ENCODE measurements at regions not wholly inside any gene's neighbourhood (a gene's known extent, or its start where the extent isn't known, plus 50 kb on each side); places are given as distances from the start of the nearest gene placed in this dataset.

DNA sequence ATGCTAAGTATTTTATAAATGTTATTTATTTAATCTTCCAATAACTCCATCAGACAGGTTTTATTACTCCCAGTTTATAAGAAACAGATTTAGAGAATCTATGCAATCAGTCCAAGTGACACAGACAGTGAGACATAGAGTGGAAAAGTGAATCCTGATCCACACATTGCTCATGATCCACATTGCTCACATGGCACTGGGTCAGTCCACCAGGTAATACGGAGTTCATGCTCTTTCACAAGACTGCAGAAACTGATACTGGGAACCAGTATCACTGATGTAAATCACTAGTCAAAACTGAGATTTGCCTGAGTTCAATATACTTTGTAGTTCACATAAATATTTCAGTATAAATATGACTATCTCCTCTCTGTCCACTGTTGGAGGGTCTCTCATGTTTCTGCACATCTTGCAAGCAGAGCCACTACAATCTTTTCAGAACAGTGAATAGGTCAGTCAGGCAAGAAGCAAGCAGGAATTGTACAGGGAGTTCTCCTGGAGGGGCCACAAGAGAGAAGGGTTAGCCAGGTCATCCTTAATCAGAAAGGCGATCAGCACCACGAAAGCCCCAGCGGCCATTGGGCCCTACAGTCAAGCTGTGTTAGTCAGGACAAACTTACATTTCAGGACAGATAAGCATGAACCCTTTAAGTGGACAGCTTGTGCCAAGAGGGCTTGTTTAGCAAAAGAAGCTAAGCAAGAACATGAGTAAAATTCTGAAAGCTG is 275.4 kb upstream of the NR5A2 start:
- TF ChIP-seq POLR2AphosphoS5 (IDR thresholded peaks at IDR 0.05; ENCODE audit: low read depth, low read length) (no peak), REST (IDR thresholded peaks at IDR 0.05; ENCODE audit: insufficient read depth in 1 of 2, low read depth in 2 of 2, low read length in 2 of 2) (no peak), SIN3A (IDR thresholded peaks at IDR 0.05; ENCODE audit: borderline replicate concordance, insufficient read depth, low read length) (no peak)

Measured in PFSK-1 (cell line).